Gastroesophageal sphincter (tissue), 4 donors: ENCODE measurements at regions not wholly inside any gene's neighbourhood (a gene's known extent, or its start where the extent isn't known, plus 50 kb on each side); places are given as distances from the start of the nearest gene placed in this dataset.

Experiments used
- ATAC-seq: fragments of 150-250 bp; one replicate; pipeline ENCODE4 v1.9.1; 2016; ENCODE audit warnings: mild to moderate bottlenecking, moderate library complexity
- H3K27ac ChIP-seq, 4 donors: fragments of 200-600 bp; sonication (generic) in 3 of 4; 1 replicate in 3 of 4; 2 replicates in 1 of 4; pipeline ENCODE4 v1.5.1; 2016 to 2019
- H3K27me3 ChIP-seq: fragments of 200-600 bp; sonication (generic); one replicate; pipeline ENCODE4 v1.5.1; 2019
- H3K36me3 ChIP-seq, 2 donors: fragments of 200-600 bp; sonication (generic); one replicate each; pipeline ENCODE4 v1.5.1; 2019; ENCODE audit warnings: control low read depth in 1 of 2
- H3K4me1 ChIP-seq, 3 donors: fragments of 200-600 bp; sonication (generic); 1 replicate in 2 of 3; 2 replicates in 1 of 3; pipeline ENCODE4 v1.5.1; 2016 to 2019; ENCODE audit warnings: control low read depth in 2 of 3
- H3K4me3 ChIP-seq, 2 donors: fragments of 200-600 bp; sonication (generic); one replicate each; pipeline ENCODE4 v1.5.1; 2019; ENCODE audit warnings: mild to moderate bottlenecking in 1 of 2, moderate library complexity in 1 of 2
- H3K9me3 ChIP-seq, 3 donors: fragments of 200-600 bp; sonication (generic); one replicate each; pipeline ENCODE4 v1.5.1; 2017 to 2019; ENCODE audit warnings: control low read depth in 2 of 3
- CTCF ChIP-seq, 4 experiments: fragments of 200-600 bp in 2 of 4; fragments of 450-650 bp in 2 of 4; sonication (generic) in 1 of 4; IDR thresholded peaks; one replicate each; pipeline ENCODE4 v1.5.1; 2017 to 2019; ENCODE audit warnings: antibody characterized with exemption in 4 of 4, mild to moderate bottlenecking in 2 of 4, moderate library complexity in 2 of 4
- EP300 ChIP-seq: sonication (generic); formaldehyde crosslinking; IDR thresholded peaks from one replicate; pipeline ENCODE4 v1.6.1; 2017; ENCODE audit warnings: antibody characterized with exemption, mild to moderate bottlenecking
- POLR2A ChIP-seq, 2 donors: fragments of 450-650 bp; IDR thresholded peaks; one replicate each; pipeline ENCODE4 v1.6.1; 2017; ENCODE audit warnings: antibody characterized with exemption in 2 of 2, mild to moderate bottlenecking in 2 of 2, moderate library complexity in 1 of 2
- POLR2AphosphoS5 ChIP-seq: sonication (generic); formaldehyde crosslinking; IDR thresholded peaks from one replicate; pipeline ENCODE4 v1.6.1; 2017; ENCODE audit warnings: antibody characterized with exemption
- WGBS, 2 donors: methylation state at CpG; one replicate each; pipeline ENCODE4 v1.1.5; 2018; ENCODE audit warnings: low coverage in 1 of 2; 5-methylcytosine and 5-hydroxymethylcytosine counted together

GRCh38 chr3:168457954-168458539 lies 362.3 kb upstream of the GOLIM4 start:
- Histone ChIP-seq H3K36me3 (no peaks in the 10 kb centered on the region), H3K27ac (no peak overlapping the region), H3K9me3 (peaks cover 0 to 13% (median 0%) of the 10 kb centered on the region in 3 donors), H3K27me3 (no peaks in the 10 kb centered on the region), H3K4me3 (no peak overlapping the region), H3K4me1 (no peaks in the 10 kb centered on the region)
- 69% methylated on average over 4 of the region's 4 CpGs for WGBS, 2 donors
- ATAC-seq, result no peak
- TF ChIP-seq CTCF (IDR thresholded peaks at IDR 0.05), result no peak
- no peak for TF ChIP-seq POLR2A (IDR thresholded peaks at IDR 0.05)
- TF ChIP-seq POLR2AphosphoS5, result no peak
- TF ChIP-seq EP300, result no peak

GRCh38 chr3:168455814-168456213 lies 360.1 kb upstream of the GOLIM4 start:
- ATAC-seq, result no peak
- Histone ChIP-seq H3K27me3 (no peaks in the 10 kb centered on the region), H3K36me3 (no peaks in the 10 kb centered on the region), H3K27ac (no peak overlapping the region), H3K4me3 (no peak overlapping the region), H3K9me3 (no peaks in the 10 kb centered on the region), H3K4me1 (no peaks in the 10 kb centered on the region)
- 64 to 78% methylated on average over 1 to 3 of the region's 5 CpGs for WGBS, 2 donors
- TF ChIP-seq POLR2A (IDR thresholded peaks at IDR 0.05) (no peak), POLR2AphosphoS5 (no peak), CTCF (IDR thresholded peaks at IDR 0.05) (no peak), EP300 (no peak)

- no peak for TF ChIP-seq POLR2AphosphoS5
- no peak for TF ChIP-seq POLR2A (IDR thresholded peaks at IDR 0.05)
- TF ChIP-seq EP300, result no peak
- no peak for TF ChIP-seq CTCF (IDR thresholded peaks at IDR 0.05)
- Histone ChIP-seq H3K4me1 (no peaks in the 10 kb centered on the region), H3K9me3 (no peaks in the 10 kb centered on the region), H3K27ac (no peak overlapping the region), H3K36me3 (no peaks in the 10 kb centered on the region), H3K4me3 (no peak overlapping the region), H3K27me3 (no peaks in the 10 kb centered on the region)
- no peak for ATAC-seq
- 94% methylated on average over 2 of the region's 2 CpGs for WGBS, 2 donors
Measured at GRCh38 chr3:168453623-168454022, 357.9 kb upstream of the GOLIM4 start.

GRCh38 chr3:168443965-168444364 lies 348.2 kb upstream of the GOLIM4 start:
- Histone ChIP-seq H3K4me3 (no peak overlapping the region), H3K27ac (no peak overlapping the region), H3K27me3 (no peaks in the 10 kb centered on the region), H3K4me1 (no peaks in the 10 kb centered on the region), H3K36me3 (no peaks in the 10 kb centered on the region), H3K9me3 (no peaks in the 10 kb centered on the region)
- 71 to 100% methylated on average over 1 of the region's 1 CpG for WGBS, 2 donors
- TF ChIP-seq EP300, result no peak
- no peak for TF ChIP-seq POLR2AphosphoS5
- TF ChIP-seq POLR2A (IDR thresholded peaks at IDR 0.05), result no peak
- TF ChIP-seq CTCF (IDR thresholded peaks at IDR 0.05), result no peak
- ATAC-seq, result no peak

- Histone ChIP-seq H3K4me1 (no peaks in the 10 kb centered on the region), H3K27me3 (no peaks in the 10 kb centered on the region), H3K27ac (no peak overlapping the region), H3K36me3 (no peaks in the 10 kb centered on the region), H3K9me3 (no peaks in the 10 kb centered on the region), H3K4me3 (no peak overlapping the region)
- ATAC-seq, result no peak
- no peak for TF ChIP-seq EP300
- TF ChIP-seq POLR2A (IDR thresholded peaks at IDR 0.05), result no peak
- no peak for TF ChIP-seq POLR2AphosphoS5
- TF ChIP-seq CTCF (IDR thresholded peaks at IDR 0.05), result no peak
- 64 to 86% methylated on average over 1 to 2 of the region's 2 CpGs for WGBS, 2 donors
Measured at GRCh38 chr3:168442502-168442901, 346.8 kb upstream of the GOLIM4 start.
